ENCODE measurements at regions not wholly inside any gene's neighbourhood (a gene's known extent, or its start where the extent isn't known, plus 50 kb on each side); places are given as distances from the start of the nearest gene placed in this dataset.

GRCh38 chrX:128460835-128461234 lies 408.6 kb upstream of the ACTRT1 start:
- TF ChIP-seq POLR2A (IDR thresholded peaks at IDR 0.05) = no peak
- no peak for TF ChIP-seq CTCF (IDR thresholded peaks at IDR 0.05 in 4 of 5, conservative IDR thresholded peaks at IDR 0.05 in 1 of 5)
